ENCODE measurements at regions not wholly inside any gene's neighbourhood (a gene's known extent, or its start where the extent isn't known, plus 50 kb on each side); places are given as distances from the start of the nearest gene placed in this dataset.

DNA sequence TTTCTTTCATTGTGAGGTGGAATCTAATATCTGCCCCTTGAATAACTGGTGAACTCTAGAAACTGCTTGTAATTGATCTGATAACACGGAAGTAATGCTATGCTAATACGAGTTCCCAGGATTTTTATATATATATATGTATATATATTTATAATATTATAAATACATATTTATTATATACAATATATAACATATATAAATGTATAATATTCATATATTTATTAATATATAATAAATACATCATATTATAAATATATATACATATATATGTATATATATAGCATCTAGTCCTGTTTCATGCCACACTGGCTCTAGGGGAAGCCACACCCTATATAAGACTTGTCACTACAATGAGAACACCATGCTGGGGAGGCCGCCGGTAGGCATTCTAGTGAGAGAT is 156.7 kb upstream of the CDH19 start:
- TF ChIP-seq CTCF (IDR thresholded peaks at IDR 0.05; ENCODE audit: insufficient read depth, low read length, poor library complexity, severe bottlenecking), result no peak
- TF ChIP-seq EZH2phosphoT487 (conservative IDR thresholded peaks at IDR 0.05; ENCODE audit: low read length), result no peak

Data from SU-DHL-6 (cell line).